ENCODE measurements at regions not wholly inside any gene's neighbourhood (a gene's known extent, or its start where the extent isn't known, plus 50 kb on each side); places are given as distances from the start of the nearest gene placed in this dataset.

DNA sequence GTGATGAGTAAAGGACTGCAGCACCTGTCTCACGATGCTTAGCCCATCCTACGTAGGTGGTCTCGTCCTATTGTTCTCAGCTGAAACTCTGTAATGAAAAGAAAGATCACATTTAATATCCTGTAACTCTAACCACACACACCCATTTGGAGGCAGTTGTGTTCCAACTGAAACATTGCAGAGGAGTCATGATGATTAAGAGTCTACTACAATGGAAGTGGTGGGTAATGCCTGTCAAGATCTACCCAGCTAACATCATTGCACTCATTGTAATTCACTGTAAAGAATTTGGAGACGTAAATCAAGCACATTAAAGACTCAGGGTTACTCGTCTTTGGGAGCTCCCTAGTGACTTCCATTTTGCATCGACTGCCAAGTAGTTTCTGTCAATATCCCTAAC is 106.0 kb upstream of the PTPN3 start:
- Histone ChIP-seq H3K4me3 (ENCODE audit: insufficient read depth, low read length) (no peak overlapping the region), H3K4me2 (ENCODE audit: insufficient read depth, low read length) (no peak overlapping the region), H3K36me3 (ENCODE audit: insufficient read depth, low read length) (no peaks in the 10 kb centered on the region), H4K20me1 (ENCODE audit: insufficient read depth, low read length) (no peaks in the 10 kb centered on the region), H3K9me3 (ENCODE audit: low read depth, low read length) (no peaks in the 10 kb centered on the region), H3K79me2 (ENCODE audit: insufficient read depth, low read length) (no peaks in the 10 kb centered on the region), H3K4me1 (ENCODE audit: insufficient read depth, low read length) (peaks cover 11% of the 10 kb centered on the region), H3K27me3 (ENCODE audit: insufficient read depth, low read length) (peaks cover 21% of the 10 kb centered on the region), H3K27ac (ENCODE audit: low read depth, low read length) (no peak overlapping the region), H2AFZ (ENCODE audit: low read length) (no peak overlapping the region)
- TF ChIP-seq, protein P1, sequence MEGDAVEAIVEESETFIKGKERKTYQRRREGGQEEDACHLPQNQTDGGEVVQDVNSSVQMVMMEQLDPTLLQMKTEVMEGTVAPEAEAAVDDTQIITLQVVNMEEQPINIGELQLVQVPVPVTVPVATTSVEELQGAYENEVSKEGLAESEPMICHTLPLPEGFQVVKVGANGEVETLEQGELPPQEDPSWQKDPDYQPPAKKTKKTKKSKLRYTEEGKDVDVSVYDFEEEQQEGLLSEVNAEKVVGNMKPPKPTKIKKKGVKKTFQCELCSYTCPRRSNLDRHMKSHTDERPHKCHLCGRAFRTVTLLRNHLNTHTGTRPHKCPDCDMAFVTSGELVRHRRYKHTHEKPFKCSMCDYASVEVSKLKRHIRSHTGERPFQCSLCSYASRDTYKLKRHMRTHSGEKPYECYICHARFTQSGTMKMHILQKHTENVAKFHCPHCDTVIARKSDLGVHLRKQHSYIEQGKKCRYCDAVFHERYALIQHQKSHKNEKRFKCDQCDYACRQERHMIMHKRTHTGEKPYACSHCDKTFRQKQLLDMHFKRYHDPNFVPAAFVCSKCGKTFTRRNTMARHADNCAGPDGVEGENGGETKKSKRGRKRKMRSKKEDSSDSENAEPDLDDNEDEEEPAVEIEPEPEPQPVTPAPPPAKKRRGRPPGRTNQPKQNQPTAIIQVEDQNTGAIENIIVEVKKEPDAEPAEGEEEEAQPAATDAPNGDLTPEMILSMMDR (IDR thresholded peaks at IDR 0.05; ENCODE audit: extremely low read depth, low read depth, low read length), result no peak
- DNase-seq (ENCODE audit: insufficient read length, low spot score, missing footprints), result no peak

DNA sequence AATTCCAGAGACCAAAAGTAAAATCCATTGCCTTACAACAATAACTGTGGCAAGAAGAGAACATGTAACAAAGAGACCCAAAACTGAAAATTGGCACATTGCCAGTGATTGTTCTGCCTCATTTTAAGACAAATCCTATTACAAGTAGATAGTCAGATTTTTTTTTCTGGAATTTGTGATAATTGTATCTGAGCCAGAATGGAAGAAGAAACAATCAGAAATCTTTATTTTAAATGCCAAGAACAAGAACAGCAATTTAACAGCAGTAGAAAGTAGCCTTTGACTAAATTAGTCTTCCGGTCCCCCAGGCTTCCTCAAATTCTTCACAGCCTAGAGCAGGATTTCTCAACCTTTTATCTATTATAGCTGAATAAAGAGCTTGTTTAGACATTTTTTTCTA is 106.7 kb upstream of the PTPN3 start:
- Histone ChIP-seq H3K4me1 (ENCODE audit: insufficient read depth, low read length) (peaks cover 6% of the 10 kb centered on the region), H3K79me2 (ENCODE audit: insufficient read depth, low read length) (no peaks in the 10 kb centered on the region)
- DNase-seq (ENCODE audit: insufficient read length, low spot score, missing footprints), result no peak

DNA sequence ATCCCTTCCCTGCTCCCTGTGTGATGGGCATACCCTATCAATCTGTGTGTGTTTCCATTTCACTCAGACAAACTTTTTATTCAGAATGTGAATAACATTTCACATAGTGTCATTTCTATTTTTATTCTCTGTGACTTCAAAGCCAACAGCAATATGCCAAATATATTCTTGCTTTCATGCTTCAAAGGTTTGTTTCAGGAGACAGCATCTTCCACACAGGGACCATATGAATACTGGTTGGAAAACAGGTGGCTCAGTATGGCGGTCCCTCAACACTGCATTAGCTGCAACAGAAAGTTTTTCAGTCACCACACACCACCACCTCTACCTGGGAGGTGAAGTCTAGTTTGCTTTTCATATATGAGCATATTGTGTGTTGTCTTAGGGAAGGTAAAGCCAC is 111.0 kb upstream of the PTPN3 start:
- Histone ChIP-seq H3K36me3 (ENCODE audit: insufficient read depth, low read length) (no peaks in the 10 kb centered on the region), H3K4me3 (ENCODE audit: insufficient read depth, low read length) (no peak overlapping the region), H3K4me2 (ENCODE audit: insufficient read depth, low read length) (no peak overlapping the region), H3K27ac (ENCODE audit: low read depth, low read length) (no peak overlapping the region), H3K9me3 (ENCODE audit: low read depth, low read length) (no peaks in the 10 kb centered on the region), H3K79me2 (ENCODE audit: insufficient read depth, low read length) (no peaks in the 10 kb centered on the region), H3K4me1 (ENCODE audit: insufficient read depth, low read length) (no peaks in the 10 kb centered on the region), H3K27me3 (ENCODE audit: insufficient read depth, low read length) (peaks cover 38% of the 10 kb centered on the region), H2AFZ (ENCODE audit: low read length) (no peak overlapping the region), H4K20me1 (ENCODE audit: insufficient read depth, low read length) (no peaks in the 10 kb centered on the region)
- no peak for DNase-seq (ENCODE audit: insufficient read length, low spot score, missing footprints)
- TF ChIP-seq, protein P1 (IDR thresholded peaks at IDR 0.05; ENCODE audit: extremely low read depth, low read depth, low read length), result no peak

More for the DNA sequence above, 106.7 kb upstream of the PTPN3 start:
- Histone ChIP-seq H2AFZ (ENCODE audit: low read length) (no peak overlapping the region), H3K4me2 (ENCODE audit: insufficient read depth, low read length) (no peak overlapping the region), H3K36me3 (ENCODE audit: insufficient read depth, low read length) (no peaks in the 10 kb centered on the region), H4K20me1 (ENCODE audit: insufficient read depth, low read length) (no peaks in the 10 kb centered on the region), H3K9me3 (ENCODE audit: low read depth, low read length) (no peaks in the 10 kb centered on the region), H3K27ac (ENCODE audit: low read depth, low read length) (no peak overlapping the region), H3K4me3 (ENCODE audit: insufficient read depth, low read length) (no peak overlapping the region), H3K27me3 (ENCODE audit: insufficient read depth, low read length) (peaks cover 21% of the 10 kb centered on the region)
- TF ChIP-seq, protein P1 (IDR thresholded peaks at IDR 0.05; ENCODE audit: extremely low read depth, low read depth, low read length), result no peak

DNA sequence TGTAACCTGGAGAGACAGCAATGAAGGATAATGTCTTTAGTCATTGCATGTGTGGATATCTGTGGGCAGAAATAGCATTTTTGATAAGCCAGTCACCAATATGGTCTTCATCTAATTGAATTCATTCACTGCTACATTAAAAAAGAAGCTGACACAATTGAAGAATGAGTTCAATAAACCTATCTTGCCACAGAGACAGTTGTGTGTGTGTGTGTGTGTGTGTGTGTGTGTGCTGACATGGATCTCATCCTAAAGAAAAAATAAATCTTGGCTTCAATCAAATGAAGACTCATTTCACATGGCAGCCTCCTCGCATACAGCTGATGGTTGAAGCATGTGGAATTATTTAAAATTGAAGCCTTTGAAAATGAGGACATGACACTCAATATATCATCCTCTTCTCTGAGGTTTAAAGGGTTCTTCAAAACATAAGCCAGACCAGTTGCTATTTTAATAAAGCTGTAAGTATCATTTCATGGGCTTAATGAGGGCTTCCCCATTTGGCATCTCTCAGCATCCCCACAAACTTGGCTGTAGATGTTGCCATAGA is 118.5 kb upstream of the PTPN3 start:
- DNase-seq (ENCODE audit: insufficient read length, low spot score, missing footprints), result no peak
- Histone ChIP-seq H4K20me1 (ENCODE audit: insufficient read depth, low read length) (no peaks in the 10 kb centered on the region), H3K79me2 (ENCODE audit: insufficient read depth, low read length) (no peaks in the 10 kb centered on the region), H3K9me3 (ENCODE audit: low read depth, low read length) (peaks cover 3% of the 10 kb centered on the region), H2AFZ (ENCODE audit: low read length) (no peak overlapping the region), H3K36me3 (ENCODE audit: insufficient read depth, low read length) (no peaks in the 10 kb centered on the region), H3K4me2 (ENCODE audit: insufficient read depth, low read length) (no peak overlapping the region), H3K27me3 (ENCODE audit: insufficient read depth, low read length) (peaks cover 39% of the 10 kb centered on the region), H3K4me1 (ENCODE audit: insufficient read depth, low read length) (no peaks in the 10 kb centered on the region), H3K27ac (ENCODE audit: low read depth, low read length) (no peak overlapping the region), H3K4me3 (ENCODE audit: insufficient read depth, low read length) (no peak overlapping the region)
- TF ChIP-seq, protein P1 (IDR thresholded peaks at IDR 0.05; ENCODE audit: extremely low read depth, low read depth, low read length), result no peak

Data from osteoblast (primary cell).